Esophagus squamous epithelium (tissue), 5 donors: ENCODE measurements at regions not wholly inside any gene's neighbourhood (a gene's known extent, or its start where the extent isn't known, plus 50 kb on each side); places are given as distances from the start of the nearest gene placed in this dataset.

Source experiments
- DNase-seq: peaks from one replicate; lab custom pipeline; 2025; lab: John Stamatoyannopoulos, UW
- H3K27ac ChIP-seq, 4 donors: fragments of 200-600 bp; sonication (generic); one replicate each; pipeline ENCODE4 v1.5.1; 2016 to 2019; ENCODE audit warnings: mild to moderate bottlenecking in 1 of 4
- H3K27me3 ChIP-seq, 4 donors: fragments of 200-600 bp; sonication (generic); 1 replicate in 3 of 4; 2 replicates in 1 of 4; pipeline versions ENCODE4 v1.5.1 to v1.6.0; 2017 to 2021; ENCODE audit warnings: antibody characterized with exemption in 1 of 4
- H3K36me3 ChIP-seq, 3 donors: fragments of 200-600 bp; sonication (generic); one replicate each; pipeline ENCODE4 v1.5.1; 2016 to 2019
- H3K4me1 ChIP-seq, 3 donors: fragments of 200-600 bp; sonication (generic); one replicate each; pipeline ENCODE4 v1.5.1; 2017 to 2019
- H3K4me3 ChIP-seq, 4 donors: fragments of 200-600 bp; sonication (generic); 1 replicate in 3 of 4; 2 replicates in 1 of 4; pipeline ENCODE4 v1.5.1; 2016 to 2019; ENCODE audit warnings: mild to moderate bottlenecking in 2 of 4, moderate library complexity in 1 of 4
- H3K9me3 ChIP-seq, 3 donors: fragments of 200-600 bp; sonication (generic); one replicate each; pipeline ENCODE4 v1.5.1; 2016 to 2019
- POLR2A ChIP-seq, 4 donors: fragments of 450-650 bp; IDR thresholded peaks; one replicate each; pipeline ENCODE4 v1.6.1; 2017; ENCODE audit warnings: antibody characterized with exemption in 4 of 4, mild to moderate bottlenecking in 4 of 4, moderate library complexity in 3 of 4
- WGBS, 2 donors: methylation state at CpG; one replicate each; pipeline ENCODE4 v1.1.5; 2018; 5-methylcytosine and 5-hydroxymethylcytosine counted together
- intact Hi-C: fragments of 100-400 bp; cut with DNase I; formaldehyde crosslinking; loops from one replicate; pipeline ENCODE4 v1.15.0; 2022
- TF ChIP-seq, protein P1 (sequence below), 6 experiments: fragments of 450-650 bp in 4 of 6; fragments of 200-600 bp in 2 of 6; sonication (generic) in 2 of 6; IDR thresholded peaks; one replicate each; pipeline ENCODE4 v1.5.1; 2016 to 2019; ENCODE audit warnings: antibody characterized with exemption in 6 of 6, mild to moderate bottlenecking in 4 of 6, moderate library complexity in 4 of 6
- donor health status: DM: yes; HTN: yes; CAD: no.

DNA sequence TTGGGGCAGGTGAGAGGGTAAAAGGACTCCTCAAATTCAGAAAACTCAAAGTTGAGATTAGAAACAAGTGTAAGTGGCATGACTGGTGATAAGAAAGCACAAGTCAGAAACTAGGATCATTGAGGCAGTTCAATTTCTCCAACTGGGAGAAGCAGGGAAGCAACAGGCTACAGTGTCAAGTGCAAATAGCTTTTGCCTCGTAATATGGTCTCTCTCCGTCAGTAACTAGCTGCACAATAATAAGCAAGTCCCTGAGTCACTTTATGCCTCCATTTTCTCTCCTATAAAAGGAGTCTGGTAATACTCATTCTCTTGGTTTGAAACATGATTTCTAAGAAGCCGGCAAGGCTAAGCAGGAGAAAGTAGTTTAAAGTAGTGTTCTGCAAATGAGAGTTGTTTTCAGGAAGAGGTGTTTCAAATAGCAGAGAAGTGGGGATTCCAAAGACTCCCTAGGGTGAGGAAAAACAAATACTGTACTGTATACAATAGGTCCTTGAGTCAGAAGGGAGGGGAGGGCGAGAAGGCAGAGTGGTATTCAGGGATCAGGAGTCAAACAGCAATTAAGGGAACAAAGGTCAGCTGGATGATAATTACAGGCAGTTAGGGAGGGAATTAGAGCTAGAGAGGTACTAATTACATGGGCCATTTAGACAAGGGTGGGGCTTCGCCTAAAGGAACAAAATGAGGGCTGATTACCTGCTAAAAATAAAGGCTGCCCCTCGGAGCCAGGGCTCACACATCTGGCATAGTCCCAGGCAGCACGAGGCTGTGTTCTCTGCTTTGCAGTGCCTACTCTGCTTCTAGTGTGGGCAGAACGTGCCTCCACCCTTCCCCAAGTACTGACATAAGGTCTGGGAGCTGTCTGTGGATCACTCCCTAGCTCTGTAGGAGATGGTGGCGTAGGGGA, 96.0 kb upstream of the BDNF start:
- Histone ChIP-seq H3K36me3 (no peaks in the 10 kb centered on the region), H3K4me1 (no peaks in the 10 kb centered on the region), H3K27me3 (no peaks in the 10 kb centered on the region), H3K4me3 (no peak overlapping the region), H3K9me3 (no peaks in the 10 kb centered on the region), H3K27ac (no peak overlapping the region)
- no peak for TF ChIP-seq POLR2A (IDR thresholded peaks at IDR 0.05)
- TF ChIP-seq, protein P1, sequence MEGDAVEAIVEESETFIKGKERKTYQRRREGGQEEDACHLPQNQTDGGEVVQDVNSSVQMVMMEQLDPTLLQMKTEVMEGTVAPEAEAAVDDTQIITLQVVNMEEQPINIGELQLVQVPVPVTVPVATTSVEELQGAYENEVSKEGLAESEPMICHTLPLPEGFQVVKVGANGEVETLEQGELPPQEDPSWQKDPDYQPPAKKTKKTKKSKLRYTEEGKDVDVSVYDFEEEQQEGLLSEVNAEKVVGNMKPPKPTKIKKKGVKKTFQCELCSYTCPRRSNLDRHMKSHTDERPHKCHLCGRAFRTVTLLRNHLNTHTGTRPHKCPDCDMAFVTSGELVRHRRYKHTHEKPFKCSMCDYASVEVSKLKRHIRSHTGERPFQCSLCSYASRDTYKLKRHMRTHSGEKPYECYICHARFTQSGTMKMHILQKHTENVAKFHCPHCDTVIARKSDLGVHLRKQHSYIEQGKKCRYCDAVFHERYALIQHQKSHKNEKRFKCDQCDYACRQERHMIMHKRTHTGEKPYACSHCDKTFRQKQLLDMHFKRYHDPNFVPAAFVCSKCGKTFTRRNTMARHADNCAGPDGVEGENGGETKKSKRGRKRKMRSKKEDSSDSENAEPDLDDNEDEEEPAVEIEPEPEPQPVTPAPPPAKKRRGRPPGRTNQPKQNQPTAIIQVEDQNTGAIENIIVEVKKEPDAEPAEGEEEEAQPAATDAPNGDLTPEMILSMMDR (IDR thresholded peaks at IDR 0.05), result no peak
- no peak for DNase-seq
- whole genome bisulfite sequencing, 2 donors, result 19 to 26% methylated on average over 8 to 9 of the region's 9 CpGs
- intact Hi-C loops, result no loop called here

DNA sequence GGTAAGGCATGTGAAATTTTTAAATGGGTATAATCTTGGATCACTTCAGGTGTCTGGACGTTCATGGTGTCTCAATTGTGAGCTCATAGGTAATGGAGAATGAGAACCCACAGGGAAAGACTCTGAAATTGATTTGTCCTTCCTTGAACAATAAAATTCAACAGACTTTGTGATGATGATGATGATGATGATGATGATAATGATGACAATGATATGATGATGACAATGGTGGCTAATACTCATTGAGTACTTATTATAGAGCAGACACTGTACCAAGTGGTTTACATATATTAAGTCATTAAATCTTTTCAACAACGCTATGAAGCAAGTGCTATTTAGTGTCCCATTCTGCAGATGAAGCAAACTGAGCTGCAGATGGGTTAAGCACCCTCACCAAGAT, 86.6 kb upstream of the BDNF start:
- intact Hi-C loops, result no loop called here
- Histone ChIP-seq H3K4me1 (no peaks in the 10 kb centered on the region), H3K36me3 (no peaks in the 10 kb centered on the region), H3K27me3 (no peaks in the 10 kb centered on the region), H3K4me3 (no peak overlapping the region), H3K9me3 (no peaks in the 10 kb centered on the region), H3K27ac (no peak overlapping the region)
- no peak for TF ChIP-seq POLR2A (IDR thresholded peaks at IDR 0.05)
- TF ChIP-seq, protein P1 (IDR thresholded peaks at IDR 0.05), result no peak
- WGBS, 2 donors, result 60 to 63% methylated on average over 2 of the region's 2 CpGs
- DNase-seq, result no peak

DNA sequence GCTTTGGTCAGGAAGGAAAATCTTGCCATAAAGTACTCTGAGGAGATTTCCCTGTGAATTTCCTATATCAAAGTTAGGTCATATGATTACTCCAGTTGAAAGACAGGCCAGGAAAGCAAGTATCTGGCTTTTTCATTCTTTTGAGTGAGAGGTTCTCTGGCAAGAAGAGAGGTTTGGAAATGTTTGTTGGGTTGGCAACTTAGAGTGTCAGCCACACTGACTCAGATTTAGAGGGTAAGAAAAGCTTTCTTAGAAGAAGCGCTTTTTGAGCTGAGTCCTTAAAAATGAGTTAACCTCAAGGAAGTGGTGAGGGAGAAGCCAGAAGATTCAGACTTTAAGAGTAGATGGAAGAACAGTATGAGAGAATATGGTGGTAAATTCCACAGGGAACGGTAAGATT, 86.1 kb upstream of the BDNF start:
- 70 to 90% methylated on average over 2 of the region's 2 CpGs for WGBS, 2 donors
- H3K27me3 ChIP-seq, result no peaks in the 10 kb centered on the region

DNA sequence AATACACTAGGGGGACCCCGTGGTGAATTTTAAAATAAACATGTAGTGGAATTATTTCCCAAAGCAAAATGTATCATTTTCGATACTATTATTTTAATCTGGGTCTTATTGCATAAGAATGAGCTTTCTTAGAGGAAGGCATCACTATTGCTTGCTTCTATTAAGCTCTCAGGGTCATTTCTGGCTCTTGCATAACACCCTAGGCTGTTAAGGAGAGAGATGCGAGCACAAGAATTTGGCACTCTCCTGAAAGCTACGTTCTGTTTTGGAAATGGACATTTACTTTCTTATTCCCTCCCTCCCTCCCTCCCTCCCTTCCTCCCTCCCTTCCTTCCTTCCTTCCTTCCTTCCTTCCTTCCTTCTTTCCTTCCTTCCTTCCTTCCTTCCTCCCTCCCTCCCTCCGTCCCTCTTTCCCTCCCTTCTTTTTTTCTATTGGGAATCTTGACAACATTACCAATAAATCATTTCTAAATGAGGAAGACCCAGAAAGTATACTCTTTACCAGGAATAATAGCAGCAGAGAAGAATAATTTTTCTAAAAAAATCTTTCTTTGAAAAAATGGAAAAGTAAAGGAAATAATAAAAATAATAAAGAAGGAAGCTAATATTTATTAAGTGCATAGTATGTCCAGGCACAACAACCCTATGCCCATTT, 83.6 kb upstream of the BDNF start:
- no peaks in the 10 kb centered on the region for H3K4me1 ChIP-seq
- no peaks in the 10 kb centered on the region for H3K27me3 ChIP-seq
- intact Hi-C loops, result no loop called here
- 49 to 54% methylated on average over 5 of the region's 5 CpGs for WGBS, 2 donors
- TF ChIP-seq, protein P1 (IDR thresholded peaks at IDR 0.05), result no peak
- TF ChIP-seq POLR2A (IDR thresholded peaks at IDR 0.05), result no peak
- no peak for DNase-seq
- H3K9me3 ChIP-seq, result no peaks in the 10 kb centered on the region
- H3K27ac ChIP-seq, result no peak overlapping the region
- no peaks in the 10 kb centered on the region for H3K36me3 ChIP-seq
- H3K4me3 ChIP-seq, result no peak overlapping the region

More for the DNA sequence above, 86.1 kb upstream of the BDNF start:
- no peak for DNase-seq
- H3K36me3 ChIP-seq, result no peaks in the 10 kb centered on the region
- H3K4me3 ChIP-seq, result no peak overlapping the region
- no peaks in the 10 kb centered on the region for H3K4me1 ChIP-seq
- TF ChIP-seq, protein P1 (IDR thresholded peaks at IDR 0.05), result no peak
- TF ChIP-seq POLR2A (IDR thresholded peaks at IDR 0.05), result no peak
- H3K9me3 ChIP-seq, result no peaks in the 10 kb centered on the region
- no peak overlapping the region for H3K27ac ChIP-seq
- intact Hi-C loops, result no loop called here

DNA sequence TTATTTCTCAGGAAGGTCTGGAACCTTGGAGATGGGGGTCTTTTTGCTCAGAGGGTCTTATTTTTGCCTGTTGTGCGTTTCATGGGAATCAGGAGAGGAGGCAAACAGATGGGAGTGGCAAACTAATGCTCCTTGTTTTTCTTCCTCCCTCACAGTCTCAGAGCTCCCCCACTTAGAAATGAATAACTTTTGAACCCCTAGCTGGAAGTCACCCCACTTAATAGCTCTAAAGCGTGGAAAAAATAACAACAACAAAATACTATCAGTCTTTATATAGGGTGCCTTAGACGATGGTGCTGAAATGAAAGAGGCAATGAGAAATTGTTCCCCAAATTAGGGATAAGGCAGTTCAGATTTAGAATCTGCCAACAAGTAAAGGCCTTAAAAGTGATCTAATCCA, 76.8 kb upstream of the BDNF start:
- H3K27ac ChIP-seq, result no peak overlapping the region
- H3K4me3 ChIP-seq, result no peak overlapping the region
- 57 to 80% methylated on average over 3 of the region's 3 CpGs for WGBS, 2 donors
- no peak for DNase-seq
- H3K9me3 ChIP-seq, result no peaks in the 10 kb centered on the region
- intact Hi-C loops, result no loop called here
- H3K27me3 ChIP-seq, result no peaks in the 10 kb centered on the region
- H3K36me3 ChIP-seq, result no peaks in the 10 kb centered on the region
- TF ChIP-seq POLR2A (IDR thresholded peaks at IDR 0.05), result no peak
- TF ChIP-seq, protein P1 (IDR thresholded peaks at IDR 0.05), result no peak
- H3K4me1 ChIP-seq, result no peaks in the 10 kb centered on the region
